ENCODE measurements at regions not wholly inside any gene's neighbourhood (a gene's known extent, or its start where the extent isn't known, plus 50 kb on each side); places are given as distances from the start of the nearest gene placed in this dataset.

DNA sequence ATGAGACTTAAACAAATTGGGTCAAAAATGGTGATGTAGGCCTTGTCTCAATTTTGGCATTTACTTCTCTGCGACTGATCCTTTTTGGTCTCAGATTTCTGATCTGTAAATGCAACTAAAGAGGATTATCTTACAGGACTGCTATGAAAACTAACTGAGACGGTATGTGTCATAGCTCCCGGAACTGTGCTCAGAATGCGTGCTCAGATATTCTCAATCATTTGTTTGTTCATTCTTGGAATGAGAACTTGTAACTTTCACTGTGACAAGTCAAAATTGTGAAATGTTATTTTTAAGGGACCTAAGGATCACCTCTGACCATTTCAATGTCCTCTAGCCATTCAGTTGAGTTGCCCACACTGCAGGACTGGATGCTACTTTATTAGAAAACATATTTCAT lies 498.2 kb upstream of the PIK3C3 start:
- TF ChIP-seq, protein P1, sequence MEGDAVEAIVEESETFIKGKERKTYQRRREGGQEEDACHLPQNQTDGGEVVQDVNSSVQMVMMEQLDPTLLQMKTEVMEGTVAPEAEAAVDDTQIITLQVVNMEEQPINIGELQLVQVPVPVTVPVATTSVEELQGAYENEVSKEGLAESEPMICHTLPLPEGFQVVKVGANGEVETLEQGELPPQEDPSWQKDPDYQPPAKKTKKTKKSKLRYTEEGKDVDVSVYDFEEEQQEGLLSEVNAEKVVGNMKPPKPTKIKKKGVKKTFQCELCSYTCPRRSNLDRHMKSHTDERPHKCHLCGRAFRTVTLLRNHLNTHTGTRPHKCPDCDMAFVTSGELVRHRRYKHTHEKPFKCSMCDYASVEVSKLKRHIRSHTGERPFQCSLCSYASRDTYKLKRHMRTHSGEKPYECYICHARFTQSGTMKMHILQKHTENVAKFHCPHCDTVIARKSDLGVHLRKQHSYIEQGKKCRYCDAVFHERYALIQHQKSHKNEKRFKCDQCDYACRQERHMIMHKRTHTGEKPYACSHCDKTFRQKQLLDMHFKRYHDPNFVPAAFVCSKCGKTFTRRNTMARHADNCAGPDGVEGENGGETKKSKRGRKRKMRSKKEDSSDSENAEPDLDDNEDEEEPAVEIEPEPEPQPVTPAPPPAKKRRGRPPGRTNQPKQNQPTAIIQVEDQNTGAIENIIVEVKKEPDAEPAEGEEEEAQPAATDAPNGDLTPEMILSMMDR (IDR thresholded peaks at IDR 0.05; ENCODE audit: low read depth, low read length, missing input control) = no peak
- no peak for TF ChIP-seq YY1 (IDR thresholded peaks at IDR 0.05)
- no peak for TF ChIP-seq RAD21 (IDR thresholded peaks at IDR 0.05)
- TF ChIP-seq, protein P2, sequence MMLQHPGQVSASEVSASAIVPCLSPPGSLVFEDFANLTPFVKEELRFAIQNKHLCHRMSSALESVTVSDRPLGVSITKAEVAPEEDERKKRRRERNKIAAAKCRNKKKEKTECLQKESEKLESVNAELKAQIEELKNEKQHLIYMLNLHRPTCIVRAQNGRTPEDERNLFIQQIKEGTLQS (IDR thresholded peaks at IDR 0.05) = no peak
- TF ChIP-seq, protein P3, sequence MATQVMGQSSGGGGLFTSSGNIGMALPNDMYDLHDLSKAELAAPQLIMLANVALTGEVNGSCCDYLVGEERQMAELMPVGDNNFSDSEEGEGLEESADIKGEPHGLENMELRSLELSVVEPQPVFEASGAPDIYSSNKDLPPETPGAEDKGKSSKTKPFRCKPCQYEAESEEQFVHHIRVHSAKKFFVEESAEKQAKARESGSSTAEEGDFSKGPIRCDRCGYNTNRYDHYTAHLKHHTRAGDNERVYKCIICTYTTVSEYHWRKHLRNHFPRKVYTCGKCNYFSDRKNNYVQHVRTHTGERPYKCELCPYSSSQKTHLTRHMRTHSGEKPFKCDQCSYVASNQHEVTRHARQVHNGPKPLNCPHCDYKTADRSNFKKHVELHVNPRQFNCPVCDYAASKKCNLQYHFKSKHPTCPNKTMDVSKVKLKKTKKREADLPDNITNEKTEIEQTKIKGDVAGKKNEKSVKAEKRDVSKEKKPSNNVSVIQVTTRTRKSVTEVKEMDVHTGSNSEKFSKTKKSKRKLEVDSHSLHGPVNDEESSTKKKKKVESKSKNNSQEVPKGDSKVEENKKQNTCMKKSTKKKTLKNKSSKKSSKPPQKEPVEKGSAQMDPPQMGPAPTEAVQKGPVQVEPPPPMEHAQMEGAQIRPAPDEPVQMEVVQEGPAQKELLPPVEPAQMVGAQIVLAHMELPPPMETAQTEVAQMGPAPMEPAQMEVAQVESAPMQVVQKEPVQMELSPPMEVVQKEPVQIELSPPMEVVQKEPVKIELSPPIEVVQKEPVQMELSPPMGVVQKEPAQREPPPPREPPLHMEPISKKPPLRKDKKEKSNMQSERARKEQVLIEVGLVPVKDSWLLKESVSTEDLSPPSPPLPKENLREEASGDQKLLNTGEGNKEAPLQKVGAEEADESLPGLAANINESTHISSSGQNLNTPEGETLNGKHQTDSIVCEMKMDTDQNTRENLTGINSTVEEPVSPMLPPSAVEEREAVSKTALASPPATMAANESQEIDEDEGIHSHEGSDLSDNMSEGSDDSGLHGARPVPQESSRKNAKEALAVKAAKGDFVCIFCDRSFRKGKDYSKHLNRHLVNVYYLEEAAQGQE (IDR thresholded peaks at IDR 0.05) = no peak
- TF ChIP-seq HNF4A (conservative IDR thresholded peaks at IDR 0.05) = no peak
- no peak for TF ChIP-seq SP1 (IDR thresholded peaks at IDR 0.05)
- no peak for TF ChIP-seq EGR1 (IDR thresholded peaks at IDR 0.05; ENCODE audit: low read depth in 2 of 2)
- TF ChIP-seq NR2F2 (IDR thresholded peaks at IDR 0.05) = no peak
- no peak for TF ChIP-seq FOXA2 (IDR thresholded peaks at IDR 0.05)
- TF ChIP-seq, protein P4, sequence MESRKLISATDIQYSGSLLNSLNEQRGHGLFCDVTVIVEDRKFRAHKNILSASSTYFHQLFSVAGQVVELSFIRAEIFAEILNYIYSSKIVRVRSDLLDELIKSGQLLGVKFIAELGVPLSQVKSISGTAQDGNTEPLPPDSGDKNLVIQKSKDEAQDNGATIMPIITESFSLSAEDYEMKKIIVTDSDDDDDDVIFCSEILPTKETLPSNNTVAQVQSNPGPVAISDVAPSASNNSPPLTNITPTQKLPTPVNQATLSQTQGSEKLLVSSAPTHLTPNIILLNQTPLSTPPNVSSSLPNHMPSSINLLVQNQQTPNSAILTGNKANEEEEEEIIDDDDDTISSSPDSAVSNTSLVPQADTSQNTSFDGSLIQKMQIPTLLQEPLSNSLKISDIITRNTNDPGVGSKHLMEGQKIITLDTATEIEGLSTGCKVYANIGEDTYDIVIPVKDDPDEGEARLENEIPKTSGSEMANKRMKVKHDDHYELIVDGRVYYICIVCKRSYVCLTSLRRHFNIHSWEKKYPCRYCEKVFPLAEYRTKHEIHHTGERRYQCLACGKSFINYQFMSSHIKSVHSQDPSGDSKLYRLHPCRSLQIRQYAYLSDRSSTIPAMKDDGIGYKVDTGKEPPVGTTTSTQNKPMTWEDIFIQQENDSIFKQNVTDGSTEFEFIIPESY (IDR thresholded peaks at IDR 0.05) = no peak
- TF ChIP-seq TAF1 (conservative IDR thresholded peaks at IDR 0.05) = no peak
- TF ChIP-seq, protein P5, sequence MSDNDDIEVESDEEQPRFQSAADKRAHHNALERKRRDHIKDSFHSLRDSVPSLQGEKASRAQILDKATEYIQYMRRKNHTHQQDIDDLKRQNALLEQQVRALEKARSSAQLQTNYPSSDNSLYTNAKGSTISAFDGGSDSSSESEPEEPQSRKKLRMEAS (IDR thresholded peaks at IDR 0.05) = no peak

Measured in liver (tissue), 3 donors.